GM10847 (cell line): ENCODE measurements at regions not wholly inside any gene's neighbourhood (a gene's known extent, or its start where the extent isn't known, plus 50 kb on each side); places are given as distances from the start of the nearest gene placed in this dataset.

Source experiments
- POLR2A ChIP-seq: IDR thresholded peaks from 2 replicates; pipeline ENCODE4 v1.6.1; 2011; ENCODE audit not compliant: insufficient read length; ENCODE audit errors: extremely low read depth

DNA sequence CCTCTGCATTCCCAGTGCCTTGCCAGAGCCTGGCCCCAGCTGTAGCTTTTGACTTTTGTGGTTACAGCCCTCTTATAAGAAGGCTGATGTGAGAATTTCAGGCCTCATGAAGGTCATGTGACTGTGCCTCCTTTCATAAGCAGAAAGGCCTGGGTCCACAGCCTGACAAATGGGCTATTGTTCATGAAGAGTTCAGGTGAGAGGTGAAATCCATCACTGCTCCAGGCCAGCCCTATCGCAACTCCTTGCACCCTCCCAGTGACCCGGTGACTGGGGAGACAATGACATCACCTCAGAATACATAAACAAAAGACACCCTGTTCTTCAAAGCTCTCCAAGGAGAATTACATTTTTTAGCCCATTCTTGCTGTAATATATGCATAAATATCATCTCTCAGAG, 321.5 kb downstream of the PCNX1 start:
- TF ChIP-seq POLR2A: no peak

GRCh38 chr14:71229875-71230274, 322.6 kb downstream of the PCNX1 start:
- no peak for TF ChIP-seq POLR2A

DNA sequence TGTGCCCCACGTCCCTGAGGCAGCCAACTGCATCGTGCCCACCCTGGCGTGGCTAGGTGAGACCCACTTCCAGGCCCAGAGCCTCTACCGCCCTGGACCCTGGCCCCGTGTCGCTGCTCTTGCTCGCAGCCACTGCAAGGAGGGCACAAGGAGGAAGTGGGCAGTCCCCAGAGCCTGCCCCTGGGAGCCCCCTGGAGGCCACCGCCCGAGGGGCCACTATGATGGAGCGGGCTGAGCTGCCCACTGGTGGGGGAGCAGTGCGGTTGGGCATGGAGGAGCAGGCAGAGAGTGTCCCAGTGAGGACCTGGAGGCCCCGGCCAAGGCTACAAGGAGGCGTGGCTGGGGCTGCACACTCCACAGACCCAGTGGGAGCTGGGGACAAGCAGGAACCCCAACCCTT, 323.6 kb downstream of the PCNX1 start:
- TF ChIP-seq POLR2A: no peak

GRCh38 chr14:71231521-71232393, 324.5 kb downstream of the PCNX1 start:
- no peak for TF ChIP-seq POLR2A

GRCh38 chr14:71232506-71232905, 325.2 kb downstream of the PCNX1 start:
- TF ChIP-seq POLR2A: no peak

GRCh38 chr14:71235875-71236274, 328.6 kb downstream of the PCNX1 start:
- TF ChIP-seq POLR2A: no peak

DNA sequence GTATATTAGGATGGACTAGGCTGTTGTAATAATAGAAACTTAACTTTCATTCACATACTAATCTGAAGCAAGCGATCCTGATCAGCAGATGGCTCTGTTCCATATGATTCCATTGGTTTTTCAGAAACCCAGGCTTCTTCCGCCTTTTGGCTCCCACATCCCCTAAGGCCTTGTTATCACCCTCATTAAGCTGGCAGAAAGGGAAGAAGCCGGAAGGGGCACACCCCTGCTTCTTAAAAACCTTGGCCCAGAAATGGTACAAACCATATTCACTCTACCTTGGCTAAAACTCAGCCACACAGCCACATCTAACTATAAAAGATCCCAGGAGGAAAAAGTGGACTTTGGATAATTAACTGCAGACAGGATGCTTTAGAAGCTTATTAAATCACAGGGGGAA, 329.2 kb downstream of the PCNX1 start:
- no peak for TF ChIP-seq POLR2A

- no peak for TF ChIP-seq POLR2A
These were observed 330.3 kb downstream of the PCNX1 start for GRCh38 chr14:71237556-71237955.

- no peak for TF ChIP-seq POLR2A
These were observed 331.6 kb downstream of the PCNX1 start for GRCh38 chr14:71238835-71239234.

- no peak for TF ChIP-seq POLR2A
These were observed 332.9 kb downstream of the PCNX1 start for GRCh38 chr14:71240171-71240570.

DNA sequence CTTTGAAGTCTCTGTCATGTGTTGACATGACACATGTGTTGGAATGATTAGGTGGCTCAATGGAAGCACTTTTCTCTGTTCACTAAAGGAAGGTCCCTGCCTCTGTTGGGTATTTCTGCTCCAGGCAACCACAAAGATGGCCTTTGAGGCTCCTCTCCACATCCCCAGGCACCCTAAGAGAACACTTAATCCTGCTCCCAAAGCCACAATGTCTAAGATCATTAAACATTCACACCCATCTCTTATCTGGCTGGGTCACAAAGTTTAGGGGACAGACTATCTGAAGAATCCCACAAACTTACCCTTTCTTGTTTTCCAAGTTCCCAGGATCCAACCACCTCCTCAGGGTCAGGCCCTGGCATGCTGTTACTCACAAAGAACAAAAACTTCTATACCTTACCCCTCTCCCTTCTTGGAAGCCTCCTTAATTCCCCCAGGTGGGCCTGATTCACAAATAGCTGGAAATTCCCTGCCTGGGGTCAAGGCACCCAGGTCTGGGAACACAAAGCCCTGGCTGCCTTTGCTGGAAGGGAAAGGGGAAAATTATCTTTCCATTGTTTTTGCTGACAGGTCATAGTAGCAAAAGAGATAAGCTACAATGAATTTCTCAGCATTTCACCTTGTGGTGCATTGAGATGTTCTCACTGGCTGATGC, 333.7 kb downstream of the PCNX1 start:
- no peak for TF ChIP-seq POLR2A

- TF ChIP-seq POLR2A: no peak
These were observed 335.0 kb downstream of the PCNX1 start for GRCh38 chr14:71242237-71242748.

DNA sequence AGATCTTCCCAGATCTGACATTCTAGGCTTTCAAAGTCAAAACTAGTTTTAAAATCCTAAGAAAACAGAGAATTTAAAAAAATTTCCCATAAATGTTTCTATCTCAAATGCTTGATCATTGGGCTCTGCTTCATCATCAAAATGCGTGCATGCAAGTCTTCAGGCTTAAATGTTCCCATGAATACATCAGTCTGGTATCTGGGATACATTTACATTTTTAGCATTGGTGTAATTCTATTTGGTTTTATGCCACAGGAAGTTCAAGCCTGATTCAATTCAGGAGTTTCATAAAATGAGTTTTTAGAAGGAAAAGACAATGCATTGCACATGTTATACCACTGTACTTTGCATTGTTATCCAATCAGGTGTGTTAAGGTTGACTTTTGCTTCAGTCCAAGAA, 336.4 kb downstream of the PCNX1 start:
- TF ChIP-seq POLR2A: no peak

DNA sequence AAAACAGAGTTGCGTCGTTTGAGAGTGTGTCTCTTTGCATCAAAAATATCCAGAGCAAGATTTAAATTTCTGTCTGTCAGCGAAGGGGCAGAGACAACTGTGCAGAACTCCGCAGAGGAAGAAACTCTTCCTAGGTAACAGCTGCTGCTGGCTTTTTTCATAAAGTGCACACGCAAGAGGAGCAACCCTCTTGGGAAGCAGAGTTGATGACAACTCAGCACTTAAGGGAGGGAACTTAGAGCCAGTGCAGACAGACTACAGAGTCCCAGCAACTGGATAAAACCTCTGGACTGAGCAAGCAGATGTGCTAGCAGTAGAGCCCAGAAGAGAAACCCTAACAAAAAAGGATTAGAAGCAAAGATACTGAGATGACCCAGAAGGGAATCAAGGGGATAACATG, 337.1 kb downstream of the PCNX1 start:
- no peak for TF ChIP-seq POLR2A

DNA sequence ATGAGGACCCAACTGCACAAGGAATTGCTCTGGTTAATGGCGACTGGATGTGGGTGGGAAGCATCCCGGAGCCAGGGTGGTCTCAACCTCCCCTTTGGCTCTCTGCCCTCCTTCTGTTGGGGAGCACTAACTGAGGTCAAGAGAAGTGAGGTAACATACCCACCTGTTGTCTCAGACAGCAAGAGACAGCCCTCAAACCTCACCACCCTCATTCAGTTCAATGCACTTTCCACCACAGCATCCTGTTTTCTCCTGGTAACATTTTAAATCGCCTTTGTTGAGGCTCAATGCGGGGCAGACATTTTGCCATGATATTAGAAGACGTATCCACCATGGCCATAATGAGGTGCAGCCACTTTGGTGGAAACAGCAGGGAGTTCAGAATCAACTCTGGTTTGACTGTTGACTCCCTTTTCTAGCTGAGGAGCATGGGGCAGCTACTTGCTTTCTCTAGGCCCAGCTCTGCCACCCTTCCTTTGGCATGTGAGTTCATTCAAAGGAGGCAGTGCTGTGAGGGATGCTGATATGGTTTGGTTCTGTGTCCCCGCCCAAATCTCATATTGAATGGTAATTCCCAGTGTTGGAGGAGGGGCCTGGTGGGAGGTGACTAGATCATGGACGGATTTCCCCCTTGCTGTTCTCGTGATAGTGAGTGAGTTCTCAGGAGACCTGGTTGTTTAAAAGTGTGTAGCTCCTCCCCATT, 338.6 kb downstream of the PCNX1 start:
- TF ChIP-seq POLR2A: no peak

GRCh38 chr14:71246539-71246938, 339.3 kb downstream of the PCNX1 start:
- TF ChIP-seq POLR2A: no peak

GRCh38 chr14:71247106-71247505, 339.8 kb downstream of the PCNX1 start:
- no peak for TF ChIP-seq POLR2A
